Testis (tissue), 2 donors: ENCODE measurements at regions not wholly inside any gene's neighbourhood (a gene's known extent, or its start where the extent isn't known, plus 50 kb on each side); places are given as distances from the start of the nearest gene placed in this dataset.

Experiments used
- CTCF ChIP-seq, 3 experiments: fragments of 450-650 bp in 2 of 3; fragments of 200-600 bp in 1 of 3; sonication (generic) in 1 of 3; IDR thresholded peaks; one replicate each; pipeline ENCODE4 v1.5.1; 2016 to 2019; ENCODE audit warnings: antibody characterized with exemption in 3 of 3, mild to moderate bottlenecking in 2 of 3, moderate library complexity in 1 of 3
- POLR2A ChIP-seq: fragments of 450-650 bp; IDR thresholded peaks from one replicate; pipeline ENCODE4 v1.6.1; 2017; ENCODE audit warnings: antibody characterized with exemption, mild to moderate bottlenecking, moderate library complexity

- TF ChIP-seq CTCF (IDR thresholded peaks at IDR 0.05), result no peak
- TF ChIP-seq POLR2A, result no peak
These were observed 162.8 kb upstream of the CDYL start for GRCh38 chr6:4613381-4613780.
